HepG2 (cell line): ENCODE measurements at regions not wholly inside any gene's neighbourhood (a gene's known extent, or its start where the extent isn't known, plus 50 kb on each side); places are given as distances from the start of the nearest gene placed in this dataset.

ENCODE experiments used
- CBX1 ChIP-seq: IDR thresholded peaks from one replicate; pipeline ENCODE4 v1.6.1; 2016; ENCODE audit warnings: antibody characterized with exemption, low read depth
- CC2D1A ChIP-seq: sonication (generic); formaldehyde crosslinking; IDR thresholded peaks from 2 replicates; pipeline ENCODE4 v1.8.1; 2023; ENCODE audit warnings: mild to moderate bottlenecking, missing genetic modification reagents
- DBP ChIP-seq: sonication (generic); formaldehyde crosslinking; IDR thresholded peaks from 2 replicates; pipeline ENCODE4 v1.4.0; 2020; ENCODE audit warnings: missing genetic modification reagents; ENCODE audit errors: not compliant biosample characterization
- HINFP ChIP-seq: sonication (generic); formaldehyde crosslinking; IDR thresholded peaks from 2 replicates; pipeline ENCODE4 v1.4.0; 2020; ENCODE audit warnings: low read depth, mild to moderate bottlenecking, missing genetic modification reagents
- KIAA2018 ChIP-seq: sonication (generic); formaldehyde crosslinking; IDR thresholded peaks from 2 replicates; pipeline ENCODE4 v1.5.0; 2020; ENCODE audit warnings: mild to moderate bottlenecking, missing genetic modification reagents, borderline replicate concordance
- NFAT5 ChIP-seq: sonication (generic); formaldehyde crosslinking; IDR thresholded peaks from 2 replicates; pipeline ENCODE4 v1.4.0; 2020; ENCODE audit warnings: missing genetic modification reagents
- RFXANK ChIP-seq: IDR thresholded peaks from 2 replicates; pipeline ENCODE4 v1.6.1; 2016
- ZNF160 ChIP-seq: sonication (generic); formaldehyde crosslinking; IDR thresholded peaks from 2 replicates; pipeline ENCODE4 v1.8.0; 2022; ENCODE audit warnings: mild to moderate bottlenecking, inconsistent platforms, missing genetic modification reagents
- ZNF296 ChIP-seq: sonication (generic); formaldehyde crosslinking; conservative IDR thresholded peaks from 2 replicates; pipeline ENCODE4 v1.5.0; 2020; ENCODE audit warnings: mild to moderate bottlenecking, missing genetic modification reagents
- ZNF557 ChIP-seq: sonication (generic); formaldehyde crosslinking; IDR thresholded peaks from 2 replicates; pipeline ENCODE4 v1.4.0; 2020; ENCODE audit warnings: missing genetic modification reagents
- ZNF564 ChIP-seq: sonication (generic); formaldehyde crosslinking; IDR thresholded peaks from 2 replicates; pipeline ENCODE4 v1.8.1; 2023; ENCODE audit warnings: mild to moderate bottlenecking, missing genetic modification reagents
- ZUFSP ChIP-seq: sonication (generic); formaldehyde crosslinking; IDR thresholded peaks from 2 replicates; pipeline ENCODE4 v1.9.0; 2021; ENCODE audit warnings: missing genetic modification reagents, mild to moderate bottlenecking, borderline replicate concordance

GRCh38 chr10:10359263-10359662, 658.4 kb upstream of the CELF2 start (continued):
- no peak for TF ChIP-seq KIAA2018 (CRISPR knock-in tag)
- TF ChIP-seq ZNF557 (CRISPR knock-in tag): no peak
- no peak for TF ChIP-seq CC2D1A (CRISPR knock-in tag)
- no peak for TF ChIP-seq DBP (CRISPR knock-in tag)
- no peak for TF ChIP-seq ZNF296 (CRISPR knock-in tag)
- TF ChIP-seq NFAT5 (CRISPR knock-in tag): no peak
- no peak for TF ChIP-seq ZNF160 (CRISPR knock-in tag)
- TF ChIP-seq ZUFSP (CRISPR knock-in tag): no peak
- TF ChIP-seq RFXANK (CRISPR knock-in tag): no peak
- TF ChIP-seq HINFP (CRISPR knock-in tag): no peak
- no peak for TF ChIP-seq CBX1
- TF ChIP-seq ZNF564 (CRISPR knock-in tag): no peak
- TF ChIP-seq, all 625 proteins: peak for 0
